T-cell (primary cell): ENCODE measurements at regions not wholly inside any gene's neighbourhood (a gene's known extent, or its start where the extent isn't known, plus 50 kb on each side); places are given as distances from the start of the nearest gene placed in this dataset.

Experiments used
- ATAC-seq, 4 experiments: fragments of 200-7000 bp in 3 of 4; fragments of 150-1000 bp in 1 of 4; cut with Tn5 transposase; replicated peaks in 1 of 4; 1 replicate in 3 of 4; 2 replicates in 1 of 4; pipeline ENCODE4 v1.10.0; 2021; ENCODE audit warnings: moderate library complexity in 3 of 4, mild to moderate bottlenecking in 2 of 4, moderate number of reproducible peaks in 1 of 4
- CTCF ChIA-PET, 2 donors: fragments of 300-600 bp; sonication (Branson Sonifier 250); formaldehyde crosslinking; loops; one replicate each; lab custom pipeline; 2022; ENCODE audit warnings: antibody characterized with exemption in 2 of 2; lab: Charles Lee
- POLR2A ChIA-PET, 2 donors: fragments of 300-600 bp; sonication (Branson Sonifier 250); formaldehyde crosslinking; loops; one replicate each; lab custom pipeline; 2022; ENCODE audit warnings: antibody characterized with exemption in 2 of 2; lab: Charles Lee
- DNase-seq, 35 experiments: peaks; one replicate each; pipeline versions ENCODE4 v3.0.0 to v3.0.0-alpha.2; 2013 to 2023
- H3K27ac ChIP-seq: one replicate; pipeline ENCODE4 v1.5.1; 2013; ENCODE audit warnings: low read length
- H3K27me3 ChIP-seq, 2 experiments: replicated peaks in 1 of 2; 1 replicate in 1 of 2; 2 replicates in 1 of 2; pipeline versions ENCODE4 v1.6.1 to v1.7.0; 2013; ENCODE audit warnings: low read length in 1 of 2, mixed read lengths in 1 of 2; ENCODE audit not compliant: control insufficient read depth in 2 of 2, insufficient read depth in 2 of 2; ENCODE audit errors: extremely low read depth in 1 of 2
- H3K36me3 ChIP-seq, 2 donors: 1 replicate in 1 of 2; 2 replicates in 1 of 2; pipeline versions ENCODE4 v1.6.1 to v1.7.0; 2013; ENCODE audit warnings: low read length in 1 of 2; ENCODE audit not compliant: control insufficient read depth in 2 of 2, insufficient read depth in 1 of 2; ENCODE audit errors: extremely low read depth in 1 of 2
- H3K4me1 ChIP-seq, 2 experiments: 1 replicate in 1 of 2; 2 replicates in 1 of 2; pipeline versions ENCODE4 v1.6.1 to v1.7.0; 2013; ENCODE audit warnings: low read length in 2 of 2, mixed read lengths in 1 of 2; ENCODE audit not compliant: insufficient read depth in 2 of 2, control insufficient read depth in 1 of 2; ENCODE audit errors: extremely low read depth in 1 of 2
- H3K4me3 ChIP-seq, 2 donors: 1 replicate in 1 of 2; 2 replicates in 1 of 2; pipeline versions ENCODE4 v1.5.1 to v1.7.0; 2013; ENCODE audit warnings: mild to moderate bottlenecking in 2 of 2, low read length in 1 of 2, moderate library complexity in 1 of 2; ENCODE audit not compliant: control insufficient read depth in 1 of 2; ENCODE audit errors: extremely low read depth in 1 of 2
- H3K9me3 ChIP-seq: 2 replicates; pipeline ENCODE4 v1.7.0; 2013
- H3K27ac Mint-ChIP-seq, 2 donors: one replicate each; pipeline ENCODE4 v1.8.0; 2020 to 2021; ENCODE audit warnings: mild to moderate bottlenecking in 2 of 2, mixed read lengths in 2 of 2
- H3K27me3 Mint-ChIP-seq, 2 donors: one replicate each; pipeline ENCODE4 v1.8.0; 2021 to 2022; ENCODE audit warnings: mixed read lengths in 2 of 2
- H3K36me3 Mint-ChIP-seq: one replicate; pipeline ENCODE4 v1.8.0; 2021; ENCODE audit warnings: mixed read lengths
- H3K4me1 Mint-ChIP-seq, 3 donors: one replicate each; pipeline ENCODE4 v1.8.0; 2020 to 2022; ENCODE audit warnings: mixed read lengths in 3 of 3, mild to moderate bottlenecking in 1 of 3
- H3K4me3 Mint-ChIP-seq, 3 donors: one replicate each; pipeline ENCODE4 v1.8.0; 2020 to 2022; ENCODE audit warnings: mild to moderate bottlenecking in 3 of 3, mixed read lengths in 3 of 3, moderate library complexity in 3 of 3
- H3K9me3 Mint-ChIP-seq, 3 donors: one replicate each; pipeline ENCODE4 v1.8.0; 2020 to 2022; ENCODE audit warnings: mixed read lengths in 3 of 3
- WGBS: methylation state at CpG from one replicate; pipeline ENCODE4 v1.1.5; 2013; ENCODE audit warnings: missing lambda C conversion rate; ENCODE audit not compliant: insufficient coverage; 5-methylcytosine and 5-hydroxymethylcytosine counted together

DNA sequence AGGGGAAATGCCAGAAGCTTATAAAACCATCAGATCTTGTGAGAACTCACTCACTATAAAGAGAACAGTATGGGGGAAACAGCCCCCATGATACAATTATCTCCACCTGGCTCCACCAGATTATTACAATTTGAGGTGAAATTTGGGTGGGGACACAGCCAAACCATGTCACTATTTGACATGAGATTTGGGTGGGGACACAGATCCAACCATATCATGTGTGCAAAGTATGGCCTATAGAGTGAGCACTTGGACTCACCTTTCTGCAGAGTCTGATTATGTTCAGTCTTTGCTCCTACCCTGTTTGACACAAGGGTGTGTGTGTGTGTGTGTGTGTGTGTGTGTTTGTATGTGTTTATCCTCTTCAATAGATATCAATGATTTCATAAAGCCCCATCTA, 287.5 kb downstream of the ZNF536 start:
- Mint-ChIP-seq H3K4me3 (no peak overlapping the region), H3K36me3 (no peaks in the 10 kb centered on the region), H3K4me1 (no peaks in the 10 kb centered on the region), H3K9me3 (no peaks in the 10 kb centered on the region), H3K27me3 (peaks cover 28 to 29% of the 10 kb centered on the region in 2 donors), H3K27ac (no peak overlapping the region)
- no peaks in the 10 kb centered on the region for H3K4me1 ChIP-seq
- ChIA-PET POLR2A (no interaction called here), CTCF (no interaction called here)
- H3K27ac ChIP-seq, result no peak overlapping the region
- H3K36me3 ChIP-seq, result no peaks in the 10 kb centered on the region
- H3K27me3 ChIP-seq, result peaks cover 2 to 12% of the 10 kb centered on the region in 2 experiments
- H3K4me3 ChIP-seq, result no peak overlapping the region
- DNase-seq (no peak), ATAC-seq (no peak)
- H3K9me3 ChIP-seq, result no peaks in the 10 kb centered on the region

DNA sequence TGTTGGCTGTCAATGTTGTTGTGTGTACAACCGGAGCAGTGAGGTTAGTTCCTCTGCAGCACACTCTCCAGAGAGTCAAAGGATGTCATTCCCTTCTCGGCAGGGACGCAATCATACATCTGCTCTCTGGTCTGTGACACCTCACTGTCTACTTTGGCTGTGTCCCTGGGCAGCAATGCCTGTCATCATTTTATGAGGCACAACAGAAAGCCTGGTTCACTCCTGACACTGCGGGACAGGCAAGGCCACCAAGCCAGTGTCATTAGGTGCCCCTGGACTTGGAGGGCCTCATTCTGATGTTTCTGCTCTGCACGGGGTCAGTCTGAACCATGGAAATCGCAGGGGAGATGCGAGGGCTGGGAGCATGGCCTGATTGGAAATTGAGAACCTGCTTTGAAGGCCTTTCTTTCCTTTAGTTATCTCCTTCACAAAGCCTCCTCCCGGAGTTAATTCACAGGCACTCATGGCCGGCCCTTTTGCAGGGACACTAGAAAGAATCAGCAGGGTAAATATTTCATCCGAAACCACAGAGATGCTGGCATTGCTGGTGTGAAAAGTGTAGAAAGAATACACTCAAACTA, 284.4 kb downstream of the ZNF536 start:
- POLR2A ChIA-PET, result no interaction called here
- no peaks in the 10 kb centered on the region for H3K9me3 Mint-ChIP-seq
- DNase-seq (no peak), ATAC-seq (no peak)
- H3K27me3 Mint-ChIP-seq, result peaks cover 21 to 24% of the 10 kb centered on the region in 2 donors
- H3K4me1 Mint-ChIP-seq, result no peaks in the 10 kb centered on the region
- H3K27ac Mint-ChIP-seq, result no peak overlapping the region
- no peaks in the 10 kb centered on the region for H3K9me3 ChIP-seq
- H3K36me3 Mint-ChIP-seq, result no peaks in the 10 kb centered on the region
- no peaks in the 10 kb centered on the region for H3K4me1 ChIP-seq
- H3K27ac ChIP-seq, result no peak overlapping the region
- CTCF ChIA-PET, result no interaction called here
- 88% methylated on average over 6 of the region's 10 CpGs for WGBS
- no peak overlapping the region for H3K4me3 ChIP-seq
- peaks cover 0 to 16% of the 10 kb centered on the region in 2 experiments for H3K27me3 ChIP-seq
- H3K36me3 ChIP-seq, result no peaks in the 10 kb centered on the region
- H3K4me3 Mint-ChIP-seq, result no peak overlapping the region

DNA sequence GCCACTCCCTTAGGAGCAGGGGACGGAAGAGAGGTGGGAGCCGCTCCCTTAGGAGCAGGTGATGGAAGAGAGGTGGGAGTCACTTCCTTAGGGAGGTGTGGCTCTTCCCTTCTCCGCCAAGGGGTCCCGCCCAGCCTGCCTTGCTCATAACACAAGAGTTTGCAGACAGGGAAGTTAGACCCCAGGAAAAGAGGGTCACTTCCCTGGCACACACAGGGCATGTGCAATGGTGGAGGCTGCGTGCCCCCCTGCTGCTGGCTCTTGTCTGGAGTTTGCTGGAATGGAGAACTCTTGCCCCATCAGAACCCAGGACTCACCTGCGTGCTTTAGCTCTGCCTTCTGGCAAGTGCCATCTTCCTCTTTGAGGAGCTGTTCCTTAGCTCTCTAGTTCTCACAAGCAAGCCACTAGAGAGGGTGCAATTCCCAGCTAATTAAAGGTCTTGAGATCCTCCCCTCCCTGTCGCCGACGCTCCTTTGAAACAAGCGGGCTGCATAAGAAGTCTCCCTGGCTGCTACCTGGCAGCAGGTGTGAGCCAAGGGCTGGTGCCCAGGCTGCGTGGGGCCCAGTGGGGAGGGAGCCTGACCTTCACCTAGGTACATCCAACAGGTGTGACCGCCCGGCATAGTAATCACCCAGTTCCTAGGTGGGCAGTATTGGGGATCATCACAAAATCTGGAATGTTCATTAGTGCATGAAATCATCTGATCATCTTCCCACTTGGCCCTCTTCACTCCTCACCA, 281.6 kb downstream of the ZNF536 start:
- ChIA-PET POLR2A (no interaction called here), CTCF (no interaction called here)
- no peak for ATAC-seq
- H3K4me3 Mint-ChIP-seq, result no peak overlapping the region
- no peaks in the 10 kb centered on the region for H3K4me1 Mint-ChIP-seq
- H3K9me3 ChIP-seq, result no peaks in the 10 kb centered on the region
- peaks cover 0 to 17% of the 10 kb centered on the region in 2 experiments for H3K27me3 ChIP-seq
- no peak for DNase-seq
- WGBS, result 63% methylated on average over 2 of the region's 13 CpGs
- no peaks in the 10 kb centered on the region for H3K36me3 ChIP-seq
- H3K9me3 Mint-ChIP-seq, result no peaks in the 10 kb centered on the region
- H3K27ac Mint-ChIP-seq, result no peak overlapping the region
- H3K27me3 Mint-ChIP-seq, result peaks cover 25 to 26% of the 10 kb centered on the region in 2 donors
- H3K36me3 Mint-ChIP-seq, result no peaks in the 10 kb centered on the region
- H3K4me1 ChIP-seq, result no peaks in the 10 kb centered on the region
- no peak overlapping the region for H3K4me3 ChIP-seq
- H3K27ac ChIP-seq, result no peak overlapping the region

DNA sequence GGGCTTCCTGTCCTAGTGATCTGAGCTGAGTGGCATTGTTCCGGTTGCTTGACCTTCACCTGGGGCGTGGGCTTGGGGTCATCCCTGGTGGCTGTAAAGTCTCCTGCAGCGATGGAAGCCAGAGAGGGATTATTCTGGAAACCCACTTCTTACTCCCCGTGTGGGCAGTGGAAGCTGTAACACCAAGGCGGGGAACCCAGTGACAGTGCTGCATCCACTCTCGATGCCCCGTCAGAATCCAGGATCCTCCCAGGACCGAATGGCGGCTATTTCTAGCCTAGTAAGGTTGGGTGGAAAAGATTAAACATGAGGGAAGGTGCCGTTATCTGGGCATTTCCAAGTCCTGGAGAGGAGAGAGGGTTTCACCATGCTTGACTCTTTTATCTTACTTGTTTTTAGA, 280.6 kb downstream of the ZNF536 start:
- Mint-ChIP-seq H3K9me3 (no peaks in the 10 kb centered on the region), H3K27me3 (peaks cover 33% of the 10 kb centered on the region in 2 donors), H3K4me1 (no peaks in the 10 kb centered on the region), H3K27ac (no peak overlapping the region), H3K36me3 (no peaks in the 10 kb centered on the region), H3K4me3 (no peak overlapping the region)
- WGBS, result 92% methylated on average over 5 of the region's 10 CpGs
- Histone ChIP-seq H3K36me3 (no peaks in the 10 kb centered on the region), H3K9me3 (no peaks in the 10 kb centered on the region), H3K4me3 (no peak overlapping the region), H3K27me3 (peaks cover 0 to 23% of the 10 kb centered on the region in 2 experiments), H3K4me1 (no peaks in the 10 kb centered on the region), H3K27ac (no peak overlapping the region)
- POLR2A ChIA-PET, result no interaction called here
- ATAC-seq (no peak), DNase-seq (no peak)
- CTCF ChIA-PET, result no interaction called here

DNA sequence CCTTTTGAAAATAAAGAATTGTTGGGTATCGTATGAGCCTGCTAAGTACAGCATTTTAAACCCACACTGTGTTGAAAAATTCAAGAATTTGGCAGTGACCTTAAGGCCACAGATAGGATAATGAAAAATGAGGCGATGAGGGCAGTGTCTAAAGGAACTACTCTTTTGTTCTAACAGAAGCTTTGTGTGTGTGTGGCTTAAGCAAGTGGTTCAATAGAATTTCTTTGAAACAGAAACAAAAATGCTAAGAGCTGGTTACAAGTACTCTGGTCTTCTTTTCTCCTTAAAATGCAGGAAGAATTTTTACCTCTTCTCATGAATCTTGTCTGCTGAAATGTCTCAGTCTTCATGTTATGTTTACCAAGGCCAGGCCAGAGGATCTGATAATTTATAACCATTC, 279.5 kb downstream of the ZNF536 start:
- Histone ChIP-seq H3K36me3 (no peaks in the 10 kb centered on the region), H3K9me3 (no peaks in the 10 kb centered on the region), H3K4me1 (no peaks in the 10 kb centered on the region), H3K27me3 (peaks cover 0 to 22% of the 10 kb centered on the region in 2 experiments), H3K4me3 (no peak overlapping the region), H3K27ac (no peak overlapping the region)
- H3K36me3 Mint-ChIP-seq, result no peaks in the 10 kb centered on the region
- POLR2A ChIA-PET, result no interaction called here
- CTCF ChIA-PET, result no interaction called here
- H3K27ac Mint-ChIP-seq, result no peak overlapping the region
- peaks cover 36 to 37% of the 10 kb centered on the region in 2 donors for H3K27me3 Mint-ChIP-seq
- H3K9me3 Mint-ChIP-seq, result no peaks in the 10 kb centered on the region
- H3K4me3 Mint-ChIP-seq, result no peak overlapping the region
- no peaks in the 10 kb centered on the region for H3K4me1 Mint-ChIP-seq
- ATAC-seq, result no peak
- DNase-seq, result no peak
- 100% methylated on average over 1 of the region's 2 CpGs for WGBS

DNA sequence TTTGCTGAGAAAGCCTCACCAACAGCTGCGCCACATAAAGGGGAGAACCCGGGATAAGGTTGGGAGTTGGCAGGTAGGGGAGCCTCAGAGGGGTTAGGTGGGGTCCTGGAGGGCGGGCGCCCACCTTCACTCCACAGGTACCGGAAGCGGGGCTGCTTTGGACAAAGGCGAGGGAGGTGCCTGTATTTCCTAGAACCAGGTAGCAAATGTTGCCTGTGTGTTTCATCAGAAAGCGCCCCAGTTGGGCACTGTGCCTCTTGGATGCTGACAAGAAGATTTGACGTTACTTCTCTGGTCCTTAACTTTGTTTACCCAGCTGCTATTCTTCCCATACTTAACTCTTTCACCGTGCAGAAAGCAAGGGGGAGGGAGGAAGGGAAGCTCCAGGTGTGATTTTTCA, 278.9 kb downstream of the ZNF536 start:
- peaks cover 0 to 18% of the 10 kb centered on the region in 2 experiments for H3K27me3 ChIP-seq
- Mint-ChIP-seq H3K36me3 (no peaks in the 10 kb centered on the region), H3K4me1 (no peaks in the 10 kb centered on the region), H3K4me3 (no peak overlapping the region), H3K27ac (no peak overlapping the region), H3K27me3 (peaks cover 32 to 39% of the 10 kb centered on the region in 2 donors), H3K9me3 (no peaks in the 10 kb centered on the region)
- POLR2A ChIA-PET, result no interaction called here
- no peaks in the 10 kb centered on the region for H3K4me1 ChIP-seq
- no peak overlapping the region for H3K27ac ChIP-seq
- ATAC-seq, result no peak
- H3K4me3 ChIP-seq, result no peak overlapping the region
- H3K9me3 ChIP-seq, result no peaks in the 10 kb centered on the region
- DNase-seq, result no peak
- CTCF ChIA-PET, result interaction anchor here in 1 of 2 donors (0.6 kb wide), 1 partner anchor 1571 kb away, joined by 3 read pairs; no protein-coding TSS in a partner anchor
- 65% methylated on average over 2 of the region's 10 CpGs for WGBS
- no peaks in the 10 kb centered on the region for H3K36me3 ChIP-seq
